ENCODE measurements at regions not wholly inside any gene's neighbourhood (a gene's known extent, or its start where the extent isn't known, plus 50 kb on each side); places are given as distances from the start of the nearest gene placed in this dataset.
"Not testable (repeated sequence)": the region's sequence is repeated elsewhere in the genome, so short reads cannot be mapped to it uniquely, and the experiment has no call there.

GRCh38 chr1:81314513-81315233, 486.1 kb upstream of the ADGRL2 start:
- no peak for DNase-seq

- no peak for DNase-seq
These were observed 487.4 kb upstream of the ADGRL2 start for GRCh38 chr1:81313289-81313688.

GRCh38 chr1:81312272-81312754, 488.4 kb upstream of the ADGRL2 start:
- no peak for DNase-seq

GRCh38 chr1:81310250-81310649, 490.5 kb upstream of the ADGRL2 start:
- no peak for DNase-seq

- peak in 1 of 2 experiments; percentile 19 for DNase-seq
These were observed 492.5 kb upstream of the ADGRL2 start for GRCh38 chr1:81308191-81308590.

- no peak for DNase-seq
These were observed 492.9 kb upstream of the ADGRL2 start for GRCh38 chr1:81307786-81308185.

GRCh38 chr1:81305997-81306452, 494.7 kb upstream of the ADGRL2 start:
- DNase-seq: peak; percentile 83 to 92

GRCh38 chr1:81304187-81304586, 496.5 kb upstream of the ADGRL2 start:
- DNase-seq: no peak

GRCh38 chr1:81299892-81300291, 500.8 kb upstream of the ADGRL2 start:
- no peak for DNase-seq

- DNase-seq: no peak
These were observed 502.5 kb upstream of the ADGRL2 start for GRCh38 chr1:81298266-81298665.

- no peak for DNase-seq
These were observed 504.1 kb upstream of the ADGRL2 start for GRCh38 chr1:81296601-81297000.

- no peak for DNase-seq
These were observed 510.4 kb upstream of the ADGRL2 start for GRCh38 chr1:81290326-81290725.

- no peak for DNase-seq
These were observed 512.0 kb upstream of the ADGRL2 start for GRCh38 chr1:81288689-81289088.

- no peak for DNase-seq
These were observed 513.2 kb upstream of the ADGRL2 start for GRCh38 chr1:81287411-81288080.

GRCh38 chr1:81270051-81270450, 530.7 kb upstream of the ADGRL2 start:
- no peak for DNase-seq

- no peak for DNase-seq
These were observed 535.8 kb upstream of the ADGRL2 start for GRCh38 chr1:81264976-81265375.

GRCh38 chr1:81259625-81260411, 540.9 kb upstream of the ADGRL2 start:
- DNase-seq: no peak

GRCh38 chr1:81254560-81254959, 546.2 kb upstream of the ADGRL2 start:
- DNase-seq: no peak

- no peak for DNase-seq
These were observed 546.7 kb upstream of the ADGRL2 start for GRCh38 chr1:81254068-81254467.

- no peak for DNase-seq
These were observed 548.1 kb upstream of the ADGRL2 start for GRCh38 chr1:81252471-81253151.

GRCh38 chr1:81250825-81251224, 549.9 kb upstream of the ADGRL2 start:
- DNase-seq: not testable (repeated sequence)

- DNase-seq: not testable (repeated sequence)
These were observed 555.5 kb upstream of the ADGRL2 start for GRCh38 chr1:81245084-81245715.

All from NCI-H524 (cell line).